DOHH2 (cell line): ENCODE measurements at regions not wholly inside any gene's neighbourhood (a gene's known extent, or its start where the extent isn't known, plus 50 kb on each side); places are given as distances from the start of the nearest gene placed in this dataset.

Experiments used
- EZH2phosphoT487 ChIP-seq: fragments of 200-600 bp; sonication (generic); IDR thresholded peaks from 2 replicates; pipeline ENCODE4 v1.6.1; 2017; ENCODE audit warnings: borderline replicate concordance, mild to moderate bottlenecking, antibody characterized with exemption, low read length, moderate library complexity, mixed read lengths
- TF ChIP-seq, protein P1 (sequence below): fragments of 200-600 bp; sonication (generic); IDR thresholded peaks from one replicate; pipeline ENCODE4 v1.5.1; 2014; ENCODE audit warnings: antibody characterized with exemption, mild to moderate bottlenecking, low read depth, low read length; ENCODE audit not compliant: poor library complexity, severe bottlenecking

DNA sequence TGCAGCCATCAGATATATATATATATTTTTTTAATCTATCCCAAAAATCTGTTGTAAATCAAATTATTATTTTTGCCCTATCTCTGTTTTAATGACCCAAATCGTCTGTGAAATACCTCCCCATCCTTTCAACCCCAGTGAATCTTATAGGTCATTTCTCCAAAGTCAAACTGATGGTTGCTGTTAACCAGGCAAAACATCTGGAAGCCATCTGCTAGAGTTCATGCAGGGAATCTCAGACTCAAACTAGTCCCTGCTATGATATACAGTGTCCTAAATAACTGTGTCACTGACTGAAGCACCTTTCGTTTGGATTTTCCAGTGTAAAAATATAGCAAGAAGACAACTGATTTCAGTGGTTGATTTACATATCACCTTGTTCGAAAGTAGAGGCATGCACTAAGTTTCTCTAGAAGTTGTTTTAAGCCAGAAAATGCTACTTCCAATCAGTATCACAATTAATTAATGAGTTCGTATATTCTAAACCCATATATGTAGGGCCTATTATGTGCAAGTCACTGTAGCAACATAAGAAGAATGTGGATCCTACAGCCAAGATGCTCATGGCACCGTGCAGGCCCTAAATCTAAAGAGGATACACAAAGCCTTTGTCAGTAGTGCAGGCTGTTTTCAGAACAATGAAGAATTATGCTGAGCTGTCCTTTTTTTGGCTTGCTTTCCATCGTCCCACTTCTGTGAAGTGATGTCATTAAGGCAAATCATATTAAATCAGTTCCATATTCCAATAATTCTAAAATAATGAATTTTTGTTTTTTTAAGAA is 566.0 kb downstream of the STK39 start:
- TF ChIP-seq, protein P1, sequence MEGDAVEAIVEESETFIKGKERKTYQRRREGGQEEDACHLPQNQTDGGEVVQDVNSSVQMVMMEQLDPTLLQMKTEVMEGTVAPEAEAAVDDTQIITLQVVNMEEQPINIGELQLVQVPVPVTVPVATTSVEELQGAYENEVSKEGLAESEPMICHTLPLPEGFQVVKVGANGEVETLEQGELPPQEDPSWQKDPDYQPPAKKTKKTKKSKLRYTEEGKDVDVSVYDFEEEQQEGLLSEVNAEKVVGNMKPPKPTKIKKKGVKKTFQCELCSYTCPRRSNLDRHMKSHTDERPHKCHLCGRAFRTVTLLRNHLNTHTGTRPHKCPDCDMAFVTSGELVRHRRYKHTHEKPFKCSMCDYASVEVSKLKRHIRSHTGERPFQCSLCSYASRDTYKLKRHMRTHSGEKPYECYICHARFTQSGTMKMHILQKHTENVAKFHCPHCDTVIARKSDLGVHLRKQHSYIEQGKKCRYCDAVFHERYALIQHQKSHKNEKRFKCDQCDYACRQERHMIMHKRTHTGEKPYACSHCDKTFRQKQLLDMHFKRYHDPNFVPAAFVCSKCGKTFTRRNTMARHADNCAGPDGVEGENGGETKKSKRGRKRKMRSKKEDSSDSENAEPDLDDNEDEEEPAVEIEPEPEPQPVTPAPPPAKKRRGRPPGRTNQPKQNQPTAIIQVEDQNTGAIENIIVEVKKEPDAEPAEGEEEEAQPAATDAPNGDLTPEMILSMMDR = no peak
- TF ChIP-seq EZH2phosphoT487 = no peak
